Urothelium cell line (cell line): ENCODE measurements at regions not wholly inside any gene's neighbourhood (a gene's known extent, or its start where the extent isn't known, plus 50 kb on each side); places are given as distances from the start of the nearest gene placed in this dataset.
"Not testable (repeated sequence)": the region's sequence is repeated elsewhere in the genome, so short reads cannot be mapped to it uniquely, and the experiment has no call there.

Experiments
- DNase-seq: peaks from one replicate; pipeline ENCODE4 v3.0.0; 2011; ENCODE audit warnings: low spot score, mixed read lengths
- FAIRE-seq: peaks from 2 replicates; lab custom pipeline; 2011; peaks lifted over from hg19 to GRCh38; lab: Jason Lieb, UNC

- DNase-seq (peak; percentile 91), FAIRE-seq (peak; percentile 5)
These were observed 110.6 kb upstream of the MEF2A start for GRCh38 chr15:99454941-99455788.

- DNase-seq (no peak), FAIRE-seq (no peak)
These were observed 110.0 kb upstream of the MEF2A start for GRCh38 chr15:99455789-99456160.

- FAIRE-seq: no peak
- no peak for DNase-seq
These were observed 101.6 kb upstream of the MEF2A start for GRCh38 chr15:99464137-99464536.

- FAIRE-seq: no peak
- no peak for DNase-seq
These were observed 99.0 kb upstream of the MEF2A start for GRCh38 chr15:99466701-99467337.

- FAIRE-seq: no peak
- no peak for DNase-seq
These were observed 98.5 kb upstream of the MEF2A start for GRCh38 chr15:99467338-99467720.

GRCh38 chr15:99467853-99468464 lies 97.8 kb upstream of the MEF2A start:
- DNase-seq (no peak), FAIRE-seq (no peak)

- DNase-seq, FAIRE-seq: not testable (repeated sequence)
These were observed 95.6 kb upstream of the MEF2A start for GRCh38 chr15:99470204-99470603.

- FAIRE-seq: no peak
- no peak for DNase-seq
These were observed 93.2 kb upstream of the MEF2A start for GRCh38 chr15:99472416-99473145.

- FAIRE-seq: no peak
- DNase-seq: no peak
These were observed 91.5 kb upstream of the MEF2A start for GRCh38 chr15:99473981-99474906.

- DNase-seq (no peak), FAIRE-seq (no peak)
These were observed 90.7 kb upstream of the MEF2A start for GRCh38 chr15:99474909-99475753.

GRCh38 chr15:99475754-99476412 lies 89.9 kb upstream of the MEF2A start:
- no peak for DNase-seq
- FAIRE-seq: no peak

GRCh38 chr15:99476413-99477222 lies 89.2 kb upstream of the MEF2A start:
- FAIRE-seq: peak; percentile 81
- peak; percentile 83 for DNase-seq

GRCh38 chr15:99477791-99478471 lies 87.9 kb upstream of the MEF2A start:
- DNase-seq: no peak
- no peak for FAIRE-seq

GRCh38 chr15:99478977-99479376 lies 86.8 kb upstream of the MEF2A start:
- FAIRE-seq: no peak
- DNase-seq: no peak

GRCh38 chr15:99480016-99480810 lies 85.6 kb upstream of the MEF2A start:
- FAIRE-seq (no peak), DNase-seq (no peak)

GRCh38 chr15:99481113-99481950 lies 84.5 kb upstream of the MEF2A start:
- no peak for FAIRE-seq

More at GRCh38 chr15:99481113-99481950, 84.5 kb upstream of the MEF2A start:
- no peak for DNase-seq
